OCI-LY3 (cell line): ENCODE measurements at regions not wholly inside any gene's neighbourhood (a gene's known extent, or its start where the extent isn't known, plus 50 kb on each side); places are given as distances from the start of the nearest gene placed in this dataset.

Source experiments
- EZH2phosphoT487 ChIP-seq: fragments of 200-600 bp; shearing (Covaris generic); IDR thresholded peaks from 2 replicates; pipeline ENCODE4 v1.6.1; 2018; ENCODE audit warnings: antibody characterized with exemption, mixed run types, low read depth
- TF ChIP-seq, protein P1 (sequence below): fragments of 200-600, 300-600 bp; sonication (generic); IDR thresholded peaks from 2 replicates; pipeline ENCODE4 v1.5.1; 2014; ENCODE audit warnings: antibody characterized with exemption, low read length, low read depth

- TF ChIP-seq, protein P1, sequence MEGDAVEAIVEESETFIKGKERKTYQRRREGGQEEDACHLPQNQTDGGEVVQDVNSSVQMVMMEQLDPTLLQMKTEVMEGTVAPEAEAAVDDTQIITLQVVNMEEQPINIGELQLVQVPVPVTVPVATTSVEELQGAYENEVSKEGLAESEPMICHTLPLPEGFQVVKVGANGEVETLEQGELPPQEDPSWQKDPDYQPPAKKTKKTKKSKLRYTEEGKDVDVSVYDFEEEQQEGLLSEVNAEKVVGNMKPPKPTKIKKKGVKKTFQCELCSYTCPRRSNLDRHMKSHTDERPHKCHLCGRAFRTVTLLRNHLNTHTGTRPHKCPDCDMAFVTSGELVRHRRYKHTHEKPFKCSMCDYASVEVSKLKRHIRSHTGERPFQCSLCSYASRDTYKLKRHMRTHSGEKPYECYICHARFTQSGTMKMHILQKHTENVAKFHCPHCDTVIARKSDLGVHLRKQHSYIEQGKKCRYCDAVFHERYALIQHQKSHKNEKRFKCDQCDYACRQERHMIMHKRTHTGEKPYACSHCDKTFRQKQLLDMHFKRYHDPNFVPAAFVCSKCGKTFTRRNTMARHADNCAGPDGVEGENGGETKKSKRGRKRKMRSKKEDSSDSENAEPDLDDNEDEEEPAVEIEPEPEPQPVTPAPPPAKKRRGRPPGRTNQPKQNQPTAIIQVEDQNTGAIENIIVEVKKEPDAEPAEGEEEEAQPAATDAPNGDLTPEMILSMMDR, result no peak
- no peak for TF ChIP-seq EZH2phosphoT487
Observed at GRCh38 chr15:37246856-37247255, 146.5 kb upstream of the MEIS2 start.
